HG02571 (cell line): ENCODE measurements at regions not wholly inside any gene's neighbourhood (a gene's known extent, or its start where the extent isn't known, plus 50 kb on each side); places are given as distances from the start of the nearest gene placed in this dataset.

Experiments used
- ATAC-seq: cut with Tn5 transposase; IDR thresholded peaks from one replicate; pipeline ENCODE4 v1.9.1; 2021; ENCODE audit warnings: mild to moderate bottlenecking, moderate library complexity; ENCODE audit not compliant: unreplicated experiment

DNA sequence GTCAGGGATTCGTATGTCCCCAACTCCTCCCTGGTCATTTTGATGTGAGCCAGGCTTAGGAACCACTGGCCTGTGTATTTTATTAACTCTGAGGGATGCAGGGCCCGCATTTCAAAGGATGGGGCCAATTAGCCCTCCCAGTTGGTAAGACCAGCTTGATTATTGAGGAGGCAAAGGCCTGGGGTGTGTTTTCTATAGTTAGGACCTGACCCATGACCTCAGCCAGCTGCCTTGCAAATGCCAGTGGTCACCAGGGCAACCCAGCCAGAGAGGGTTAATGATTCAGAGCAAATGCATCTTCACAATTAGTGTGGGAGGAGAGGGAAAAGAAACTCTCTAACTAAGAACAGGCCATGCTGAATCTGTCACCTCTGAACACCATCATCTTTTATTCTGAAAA lies 835.4 kb downstream of the MAFB start:
- ATAC-seq, result no peak

DNA sequence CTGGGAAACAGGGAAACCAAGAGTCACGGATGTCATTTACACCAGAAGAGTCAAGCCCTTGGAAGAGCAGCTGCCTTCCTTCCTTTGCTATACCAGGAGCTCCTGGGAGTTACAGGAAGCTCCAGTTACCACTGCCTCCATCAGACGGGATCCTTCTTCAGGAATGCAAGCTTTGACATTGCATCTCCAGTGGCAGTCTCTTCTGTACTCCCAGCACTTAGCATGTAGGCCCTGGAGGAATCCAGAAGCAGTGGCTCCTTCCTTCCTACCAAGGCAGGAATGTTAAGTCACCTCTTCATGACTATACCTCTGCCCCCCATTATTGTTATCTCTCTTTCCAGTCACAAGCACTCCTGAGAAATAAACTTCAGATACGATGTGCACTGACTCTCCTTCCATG lies 836.0 kb downstream of the MAFB start:
- no peak for ATAC-seq

DNA sequence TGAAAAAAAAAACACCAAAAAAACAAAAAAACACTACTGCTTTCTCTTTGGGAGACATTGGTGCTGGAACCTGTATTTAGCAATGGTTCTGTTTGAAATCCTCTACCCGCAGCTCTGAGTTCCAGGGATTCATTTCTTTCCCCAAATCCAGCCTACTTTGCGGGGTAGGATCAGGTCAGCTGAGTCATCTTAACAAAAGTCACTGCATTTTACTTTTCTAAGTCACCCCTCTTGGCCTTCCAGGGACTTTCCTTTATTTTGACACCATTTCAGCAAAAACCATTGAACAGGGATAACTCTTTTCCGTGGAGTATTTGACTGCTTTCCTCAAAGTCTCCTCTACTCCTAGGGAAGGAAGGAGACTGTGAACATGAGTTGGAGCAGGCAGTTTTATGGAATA lies 837.6 kb downstream of the MAFB start:
- ATAC-seq, result no peak

DNA sequence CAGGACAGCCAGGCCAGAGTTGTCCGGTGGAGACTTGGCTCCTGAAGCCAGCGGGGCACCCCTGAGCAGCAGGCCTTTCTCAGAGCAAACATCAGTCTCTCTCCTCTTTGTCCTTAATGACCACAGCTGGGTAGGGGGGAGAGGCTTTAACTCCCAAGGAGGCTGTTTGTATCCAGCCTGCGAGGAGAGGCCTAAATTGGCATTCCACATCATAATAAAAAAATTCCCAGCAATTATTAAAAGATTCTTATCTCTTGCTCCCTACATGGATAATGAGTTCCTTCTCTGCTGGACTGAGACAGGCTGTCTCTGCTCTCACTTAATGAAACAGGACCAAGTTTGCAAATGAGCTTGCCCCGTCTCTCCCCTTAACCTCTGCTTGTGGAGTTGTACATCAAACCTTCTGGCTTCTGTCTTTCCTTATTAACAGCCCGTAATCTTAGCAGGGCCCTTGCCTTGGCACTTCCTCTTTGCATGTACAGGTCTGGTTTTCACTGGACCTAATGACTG lies 838.2 kb downstream of the MAFB start:
- ATAC-seq, result no peak

DNA sequence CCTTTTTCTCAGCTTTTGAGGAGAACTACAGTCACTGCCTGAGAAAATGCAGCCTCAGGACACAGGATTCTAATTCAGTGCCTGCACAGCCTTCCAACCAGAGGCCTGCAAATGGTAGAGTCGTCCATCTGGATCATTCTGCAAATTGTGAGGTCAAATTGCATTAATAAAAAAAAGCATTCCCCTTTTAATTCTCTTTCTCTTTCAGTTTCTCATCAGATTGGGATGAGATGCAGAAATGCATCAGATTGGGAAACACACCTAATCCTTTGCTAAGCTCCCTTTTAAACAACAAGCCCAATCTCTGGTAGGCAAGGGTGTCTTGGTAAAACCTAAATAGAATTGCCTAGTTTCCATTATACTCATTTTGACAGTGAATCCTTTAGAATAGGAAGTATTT lies 838.8 kb downstream of the MAFB start:
- no peak for ATAC-seq

DNA sequence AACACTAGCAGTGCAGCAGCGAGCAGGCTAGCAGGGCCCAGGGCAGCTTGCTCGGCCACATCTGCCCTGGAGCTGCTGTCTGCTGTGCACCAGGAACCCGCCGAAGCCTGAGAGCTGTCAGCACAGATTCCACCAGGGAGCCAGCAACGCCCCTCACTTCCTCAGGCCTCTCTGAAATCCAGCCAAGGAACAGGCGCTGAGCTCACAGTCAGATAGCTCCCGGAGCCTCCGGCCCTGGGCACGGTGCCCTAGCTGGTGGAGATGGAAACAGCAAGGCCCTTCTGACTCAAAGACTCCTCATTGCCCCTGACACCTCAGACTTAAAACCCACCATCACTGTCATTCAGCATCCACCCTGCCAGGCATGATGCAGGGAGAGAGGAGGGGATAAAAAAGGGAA lies 839.4 kb downstream of the MAFB start:
- no peak for ATAC-seq

DNA sequence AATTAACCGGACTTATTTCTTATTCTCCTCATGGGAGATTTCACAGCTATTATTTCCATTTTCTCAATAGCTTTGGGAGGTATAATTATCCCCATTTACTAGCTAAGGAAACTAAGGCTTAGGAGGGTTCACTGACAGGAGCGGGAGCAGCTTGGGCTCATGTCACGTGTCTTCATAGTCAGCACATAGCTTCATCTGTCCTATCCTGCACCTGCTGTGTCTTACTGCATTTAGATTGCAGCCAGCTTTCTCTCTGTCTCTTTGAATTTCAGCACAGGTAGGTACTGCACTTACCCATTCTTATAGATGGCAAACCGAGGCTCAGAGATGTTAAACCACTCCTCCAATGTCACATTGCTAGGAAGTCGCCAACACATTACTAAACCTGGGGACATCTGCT lies 839.9 kb downstream of the MAFB start:
- no peak for ATAC-seq

DNA sequence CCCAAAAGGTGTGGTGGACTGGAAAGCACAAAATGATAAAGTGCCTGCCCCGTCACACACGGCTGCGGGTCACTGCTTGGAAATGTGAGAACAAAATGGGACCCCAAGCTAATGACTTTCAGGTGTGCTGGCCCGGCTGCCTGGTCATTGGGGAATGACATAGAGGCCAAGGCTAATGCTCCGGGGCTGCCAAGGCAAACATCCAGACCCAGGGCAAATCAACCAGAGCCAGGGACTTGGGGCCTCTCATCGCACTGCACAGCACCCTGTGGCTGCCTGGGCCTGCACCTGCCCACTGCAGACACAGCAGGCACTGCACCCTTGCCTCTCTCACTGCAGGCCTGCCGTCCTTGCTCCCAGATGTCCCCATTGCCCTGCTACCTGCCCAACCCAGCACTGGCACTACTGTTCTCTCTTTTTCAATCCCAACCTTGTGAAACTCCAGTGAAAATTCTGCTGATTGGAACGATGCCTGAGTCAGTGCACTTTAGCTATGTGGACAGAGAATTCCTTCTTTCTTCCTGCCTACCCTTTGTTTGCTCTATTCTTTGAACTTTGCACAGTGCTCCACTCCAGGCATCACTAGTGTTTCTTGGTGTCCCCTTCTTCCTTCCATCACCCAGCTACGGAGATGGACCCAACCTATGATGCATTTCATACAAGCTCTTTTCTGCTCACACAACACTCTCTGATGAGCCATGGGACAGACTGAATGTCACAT lies 849.5 kb downstream of the MAFB start:
- ATAC-seq, result no peak

DNA sequence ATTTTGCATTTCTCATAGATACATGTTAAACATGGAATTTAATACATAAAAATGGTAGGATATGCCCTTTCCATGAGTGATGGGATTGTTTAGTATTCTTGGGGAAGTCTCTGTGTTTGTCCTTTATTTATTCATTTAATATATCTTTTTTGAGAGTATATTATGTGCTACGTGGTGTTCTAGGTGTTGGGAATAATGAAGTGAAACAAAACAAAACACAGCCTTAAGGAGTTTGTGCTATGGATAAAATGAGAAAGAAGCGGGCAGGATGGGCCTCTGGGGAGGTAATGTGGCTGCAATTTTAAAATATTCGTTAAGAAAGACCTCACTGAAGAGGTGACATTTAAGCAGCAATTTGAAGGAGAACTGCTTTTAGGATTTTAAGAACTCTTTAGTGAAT lies 851.5 kb downstream of the MAFB start:
- no peak for ATAC-seq

DNA sequence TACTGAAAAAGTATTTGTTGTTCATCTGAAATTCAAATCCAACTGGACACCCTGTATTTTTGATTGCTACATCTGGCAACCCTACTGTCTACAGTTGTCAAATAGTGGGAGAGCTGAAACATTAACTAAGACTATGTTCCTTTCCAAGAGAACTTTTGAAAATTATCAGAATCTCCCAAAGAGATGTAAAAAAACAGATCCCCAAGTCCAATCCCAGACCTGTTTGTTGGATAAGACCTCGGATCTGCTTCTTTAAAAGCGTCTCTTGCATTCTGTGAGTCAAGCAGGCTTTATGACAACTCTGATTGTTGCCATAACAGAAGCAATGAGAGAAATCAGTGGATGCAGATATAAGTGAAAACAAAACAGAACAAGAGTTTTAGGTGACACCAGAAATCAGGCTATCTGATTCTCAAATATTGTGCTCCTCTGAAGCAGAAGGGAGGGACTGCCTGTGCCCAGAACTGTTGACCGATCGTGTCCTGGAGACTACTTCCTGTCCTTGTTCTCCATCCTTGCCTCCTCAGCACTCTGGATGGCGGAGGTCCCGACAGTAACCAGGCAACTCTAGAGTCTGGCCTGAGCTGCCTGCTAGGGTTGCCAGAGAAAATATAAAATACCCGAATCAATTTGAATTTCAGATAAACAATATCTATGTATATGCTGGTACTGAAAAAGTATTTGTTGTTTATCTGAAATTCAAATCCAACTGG lies 853.8 kb downstream of the MAFB start:
- ATAC-seq, result no peak

DNA sequence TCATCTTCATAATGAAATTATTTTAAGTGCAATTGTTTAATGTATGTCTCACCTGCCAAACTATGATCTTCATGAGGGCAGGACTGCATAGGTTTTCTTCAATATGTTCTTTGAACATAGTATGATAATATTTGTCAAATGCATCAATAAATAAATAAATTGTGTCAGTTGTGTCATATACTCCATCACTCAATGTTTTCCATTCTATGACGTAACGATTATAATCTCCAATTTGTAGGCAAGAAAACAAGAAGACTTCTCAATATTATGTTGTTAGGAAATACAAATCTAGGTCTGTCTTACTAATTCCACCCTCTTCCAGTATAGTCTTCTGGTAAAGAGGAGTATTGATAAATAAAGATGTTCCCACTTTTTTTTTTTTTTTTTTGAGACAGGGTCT lies 858.1 kb downstream of the MAFB start:
- no peak for ATAC-seq

DNA sequence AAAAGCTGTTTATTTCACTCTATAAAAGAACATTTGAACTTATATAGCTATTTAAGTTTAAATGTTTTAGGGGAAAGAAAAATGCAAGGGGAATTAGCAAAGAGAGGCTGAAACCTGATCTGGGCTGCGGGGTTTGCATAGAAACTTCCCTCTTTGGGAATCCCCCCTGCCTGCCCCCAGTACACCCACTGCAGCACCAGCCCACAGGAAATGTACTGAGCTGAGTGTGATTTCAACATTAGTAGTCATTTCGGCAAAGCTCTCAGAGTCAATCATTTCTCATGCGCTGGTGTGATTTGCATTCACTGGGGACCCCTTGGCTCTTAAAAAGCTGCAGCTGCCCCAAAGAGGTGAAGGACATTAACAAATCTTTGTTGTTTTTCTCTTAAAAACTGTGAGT lies 859.4 kb downstream of the MAFB start:
- peak; percentile 81 for ATAC-seq

DNA sequence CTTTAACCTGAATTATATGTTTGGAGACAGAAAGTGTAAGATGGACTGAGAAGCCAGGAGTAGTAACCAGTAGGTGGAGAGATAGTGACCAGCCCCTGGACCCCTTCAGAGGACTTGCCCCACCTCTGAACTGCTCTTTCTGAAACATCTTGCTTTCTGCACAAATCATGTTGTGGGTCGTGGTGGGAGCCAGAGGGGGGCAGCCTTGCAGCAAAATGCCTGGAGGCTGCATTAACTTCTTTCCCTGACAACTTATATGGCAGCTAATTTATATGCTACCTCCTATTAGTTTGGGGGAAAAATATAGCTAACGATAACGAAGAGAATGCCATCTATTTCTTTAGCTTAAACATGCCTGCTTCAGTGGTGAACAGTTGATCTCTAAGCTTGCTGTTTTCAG lies 859.8 kb downstream of the MAFB start:
- ATAC-seq, result peak; percentile 10

DNA sequence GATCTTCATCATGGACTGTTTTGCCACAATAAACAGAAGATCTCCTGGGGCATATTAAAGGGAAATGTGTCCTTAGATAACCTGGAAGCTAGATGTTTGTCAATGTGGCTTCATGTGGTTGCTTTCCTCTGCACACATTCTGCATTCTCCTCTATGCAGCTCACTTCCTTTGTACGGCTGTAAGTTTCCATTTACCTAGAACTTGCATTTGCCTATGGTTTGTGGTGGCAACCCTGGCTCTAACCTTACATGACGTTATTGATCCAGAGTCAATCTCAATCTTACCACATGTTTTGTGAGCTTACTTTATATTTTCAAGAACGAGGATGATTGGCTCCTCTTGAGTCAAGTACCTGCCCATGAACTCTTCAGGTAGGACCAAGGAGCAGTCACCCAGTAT lies 863.1 kb downstream of the MAFB start:
- no peak for ATAC-seq

DNA sequence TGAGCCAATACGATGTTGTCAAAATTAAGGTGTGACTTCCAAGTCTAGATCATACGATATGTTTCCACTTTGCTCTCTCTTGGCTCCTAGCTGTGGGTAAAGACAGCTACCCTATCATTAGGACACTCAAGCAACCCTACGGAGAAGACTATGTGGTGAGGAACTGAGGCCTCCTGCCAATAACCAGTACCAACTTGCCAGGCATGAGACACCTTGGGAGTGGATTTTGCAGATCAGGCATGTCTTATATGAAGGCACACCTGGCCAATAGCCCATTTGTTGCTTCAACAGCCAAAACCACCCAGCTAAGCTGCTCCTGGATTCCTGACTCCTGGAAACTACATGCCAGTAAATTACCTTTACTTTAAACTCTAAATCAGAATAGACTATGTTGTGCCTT lies 863.4 kb downstream of the DHX35 start:
- ATAC-seq, result no peak

DNA sequence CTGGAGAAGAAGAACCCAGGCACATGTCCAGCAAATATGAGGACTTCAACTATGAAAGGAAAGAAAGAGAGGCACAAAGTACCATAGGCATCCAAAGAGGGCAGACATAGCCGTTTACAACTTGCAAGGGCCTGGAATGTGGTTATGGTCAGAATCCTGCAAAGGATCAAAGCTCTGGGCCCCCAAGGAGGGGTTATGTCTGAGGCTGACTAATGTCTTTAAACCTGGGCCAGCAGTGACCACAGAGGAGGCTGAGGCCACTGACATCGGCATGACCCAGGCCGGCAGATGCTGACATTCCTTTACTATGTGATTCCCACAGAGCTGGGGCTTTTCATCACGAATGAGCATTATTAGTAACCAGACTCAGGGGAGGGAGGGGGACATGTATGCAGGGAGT lies 861.1 kb downstream of the DHX35 start:
- ATAC-seq, result no peak

DNA sequence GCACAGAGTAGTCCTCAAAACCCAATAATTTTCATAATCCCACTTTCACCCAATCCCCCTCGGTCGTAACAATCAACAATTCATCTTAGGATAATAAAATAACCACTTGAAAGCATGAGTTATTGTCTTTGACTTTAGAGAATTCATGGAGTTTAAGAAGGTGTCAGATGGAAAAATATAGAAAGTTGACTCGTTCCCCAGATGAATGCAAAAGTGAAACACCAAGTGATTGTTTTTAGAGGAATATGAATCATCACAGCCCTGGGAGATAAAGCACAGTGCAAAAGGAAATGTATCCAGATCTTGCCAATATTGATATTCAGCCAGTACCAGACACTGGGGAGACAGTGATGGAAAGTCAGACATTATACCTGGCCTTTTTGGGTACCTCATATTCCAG lies 860.5 kb downstream of the DHX35 start:
- ATAC-seq, result no peak

DNA sequence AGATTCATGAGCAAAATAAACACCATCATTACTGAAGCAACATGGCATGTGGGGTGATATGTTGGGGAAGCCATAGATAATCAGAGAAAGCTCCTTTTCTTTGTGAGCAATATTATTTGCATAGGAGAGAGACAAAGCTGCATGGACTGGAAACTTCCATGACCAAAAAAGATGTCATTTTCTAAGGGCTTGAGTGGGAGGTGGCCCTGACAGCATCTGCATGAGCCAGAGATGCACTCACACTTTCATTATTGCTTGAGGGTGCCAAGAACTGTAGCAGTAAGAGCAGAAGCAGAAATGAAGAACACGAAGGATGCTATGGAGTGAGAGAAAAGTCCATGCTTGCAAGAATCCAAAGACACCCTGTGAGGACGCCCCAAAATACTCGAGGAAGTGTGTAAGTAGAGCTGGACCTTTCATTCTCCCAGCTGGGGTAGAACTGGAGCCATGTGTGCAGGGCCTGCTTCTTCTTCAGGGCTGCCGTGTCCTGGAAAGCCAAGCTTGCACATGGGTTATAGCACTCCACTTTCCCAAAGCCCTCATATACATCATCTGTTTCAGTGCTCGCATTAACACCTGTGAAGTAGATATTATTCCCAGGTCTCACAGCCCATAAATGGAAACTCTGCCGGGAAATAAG lies 851.2 kb downstream of the DHX35 start:
- ATAC-seq, result peak; percentile 82

DNA sequence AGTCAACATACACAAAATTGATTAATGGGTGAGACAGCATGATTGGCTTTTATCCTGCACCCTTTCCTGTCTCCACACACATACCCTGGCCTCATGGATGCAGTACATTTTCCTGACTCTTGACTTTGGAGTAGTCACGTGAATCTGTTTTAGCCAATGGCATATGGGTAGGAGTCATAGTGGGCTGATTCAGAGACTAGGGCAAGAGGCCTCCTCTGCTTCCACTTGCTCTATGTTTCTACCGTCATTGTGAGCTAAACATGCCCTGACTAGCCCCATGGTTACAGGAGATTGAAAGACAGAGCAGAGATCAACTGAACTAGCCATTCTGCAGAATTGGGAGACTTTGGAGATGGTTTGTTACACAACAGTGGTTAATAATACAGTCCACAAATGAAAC lies 850.0 kb downstream of the DHX35 start:
- ATAC-seq, result no peak

DNA sequence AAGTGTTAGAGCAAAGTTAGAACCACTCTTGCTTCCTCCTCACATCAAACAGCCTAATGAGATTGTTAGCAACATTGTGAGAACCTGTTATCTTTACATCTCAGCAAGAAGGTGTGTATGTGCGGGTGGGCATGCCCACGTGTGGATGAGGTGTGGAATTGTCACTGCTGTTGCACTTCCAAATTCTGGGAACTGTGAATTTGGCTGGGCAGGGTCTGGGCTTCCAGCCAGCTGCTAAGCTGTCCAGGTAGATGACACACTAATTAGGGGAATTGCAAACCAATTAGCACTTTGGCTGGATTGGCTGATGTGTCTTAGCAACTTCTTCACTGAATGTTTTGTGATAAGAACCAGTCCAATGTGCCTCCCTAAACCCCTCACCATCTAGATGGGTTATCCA lies 848.2 kb downstream of the DHX35 start:
- no peak for ATAC-seq

DNA sequence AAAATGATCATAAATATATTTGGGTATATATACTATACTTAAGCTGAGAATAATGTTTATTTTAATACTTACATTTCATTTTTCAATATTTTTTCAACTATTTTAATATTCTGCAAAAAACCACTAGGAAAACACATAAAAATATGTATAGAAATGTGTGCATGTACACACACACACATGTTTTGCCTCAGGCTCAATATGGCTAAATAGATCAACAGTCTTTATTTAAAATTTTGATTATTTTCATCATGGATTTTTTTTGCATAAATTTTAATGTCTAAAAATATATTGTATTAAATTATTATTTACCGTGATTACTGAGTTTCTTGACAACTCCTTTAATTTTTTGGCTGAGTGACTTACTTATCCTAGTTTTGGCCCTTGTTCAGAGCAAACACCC lies 846.5 kb downstream of the DHX35 start:
- no peak for ATAC-seq

DNA sequence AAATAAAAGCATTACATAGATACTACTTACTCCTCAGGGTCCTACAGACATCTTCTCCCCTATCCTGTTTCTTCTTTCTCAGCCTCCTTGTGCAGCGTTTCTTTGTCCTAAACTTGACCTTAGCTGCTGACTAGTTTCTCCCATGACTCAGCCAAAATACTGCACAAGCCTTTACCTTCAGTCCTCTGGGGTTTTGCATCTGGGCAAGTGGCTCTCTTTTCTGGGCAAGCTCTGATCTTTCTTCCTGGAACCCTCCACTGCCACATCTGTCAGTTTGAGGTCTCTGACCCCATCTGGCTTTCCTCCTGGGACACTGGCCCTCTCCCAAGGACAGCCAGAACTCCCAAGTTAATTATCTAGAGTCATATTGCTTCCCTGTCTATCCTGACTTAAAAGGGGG lies 838.4 kb downstream of the DHX35 start:
- peak; percentile 70 for ATAC-seq
